WTC11 (cell line): ENCODE measurements at regions not wholly inside any gene's neighbourhood (a gene's known extent, or its start where the extent isn't known, plus 50 kb on each side); places are given as distances from the start of the nearest gene placed in this dataset.

Experiments
- ATAC-seq: fragments of 200-7000 bp; cut with Tn5 transposase; 2 replicates; pipeline ENCODE4 v1.10.0; 2021; ENCODE audit warnings: mild to moderate bottlenecking, moderate library complexity
- CTCF ChIA-PET: fragments of 300-600 bp; sonication (Branson Sonifier 250); formaldehyde crosslinking; loops from one replicate; lab custom pipeline; 2021; ENCODE audit warnings: antibody characterized with exemption; lab: Charles Lee
- POLR2A ChIA-PET: fragments of 350-600 bp; sonication (Branson Sonifier 250); formaldehyde crosslinking; loops from one replicate; lab custom pipeline; 2021; ENCODE audit warnings: antibody characterized with exemption; lab: Charles Lee
- DNase-seq: peaks from one replicate; pipeline ENCODE4 v3.0.0; 2021; ENCODE audit warnings: low spot score
- H3K27ac Mint-ChIP-seq: 2 replicates; pipeline ENCODE4 v1.8.0; 2021; ENCODE audit warnings: mixed read lengths
- H3K27me3 Mint-ChIP-seq: 2 replicates; pipeline ENCODE4 v1.8.0; 2021; ENCODE audit warnings: low read depth, mild to moderate bottlenecking, moderate library complexity, mixed read lengths
- H3K36me3 Mint-ChIP-seq: 2 replicates; pipeline ENCODE4 v1.8.0; 2021; ENCODE audit warnings: mixed read lengths
- H3K4me1 Mint-ChIP-seq: 2 replicates; pipeline ENCODE4 v1.8.0; 2022; ENCODE audit warnings: mixed read lengths
- H3K4me3 Mint-ChIP-seq: 2 replicates; pipeline ENCODE4 v1.8.0; 2021; ENCODE audit warnings: mild to moderate bottlenecking, moderate library complexity, mixed read lengths
- H3K9me3 Mint-ChIP-seq: 2 replicates; pipeline ENCODE4 v1.8.0; 2021; ENCODE audit warnings: mixed read lengths
- ATF1 ChIP-seq: sonication (generic); formaldehyde crosslinking; IDR thresholded peaks from 2 replicates; pipeline ENCODE4 v1.8.1; 2023; ENCODE audit warnings: mild to moderate bottlenecking, moderate library complexity, missing genetic modification reagents
- CREM ChIP-seq: sonication (generic); formaldehyde crosslinking; IDR thresholded peaks from 2 replicates; pipeline ENCODE4 v1.8.1; 2022; ENCODE audit warnings: mild to moderate bottlenecking, missing genetic modification reagents, moderate library complexity
- FOXK1 ChIP-seq: sonication (generic); formaldehyde crosslinking; IDR thresholded peaks from 2 replicates; pipeline ENCODE4 v1.8.0; 2022; ENCODE audit warnings: mild to moderate bottlenecking, moderate library complexity, missing genetic modification reagents
- SP1 ChIP-seq: sonication (generic); formaldehyde crosslinking; conservative IDR thresholded peaks from 2 replicates; pipeline ENCODE4 v1.8.1; 2022; ENCODE audit warnings: missing genetic modification reagents
- ZBTB21 ChIP-seq: sonication (generic); formaldehyde crosslinking; IDR thresholded peaks from 2 replicates; pipeline ENCODE4 v1.8.1; 2023; ENCODE audit warnings: mild to moderate bottlenecking, missing genetic modification reagents, borderline replicate concordance
- ZNF219 ChIP-seq: sonication (generic); formaldehyde crosslinking; IDR thresholded peaks from 2 replicates; pipeline ENCODE4 v1.8.0; 2023; ENCODE audit warnings: missing genetic modification reagents, mild to moderate bottlenecking, borderline replicate concordance
- ZNF532 ChIP-seq: fragments of 250-450 bp; sonication (Bioruptor Pico); IDR thresholded peaks from 2 replicates; pipeline ENCODE4 v1.9.0; 2021; ENCODE audit warnings: mild to moderate bottlenecking, borderline replicate concordance
- TF ChIP-seq, protein P1 (sequence below): sonication (generic); formaldehyde crosslinking; IDR thresholded peaks from 2 replicates; pipeline ENCODE4 v1.8.1; 2023; ENCODE audit warnings: mild to moderate bottlenecking, moderate library complexity, missing genetic modification reagents
- TF ChIP-seq, protein P2 (sequence below): sonication (generic); formaldehyde crosslinking; conservative IDR thresholded peaks from 2 replicates; pipeline ENCODE4 v1.8.1; 2023; ENCODE audit warnings: mild to moderate bottlenecking, low read depth, missing genetic modification reagents, moderate library complexity
- TF ChIP-seq, protein P3 (sequence below): sonication (generic); formaldehyde crosslinking; IDR thresholded peaks from 2 replicates; pipeline ENCODE4 v1.8.0; 2022; ENCODE audit warnings: missing genetic modification reagents
- TF ChIP-seq, protein P4 (sequence below): fragments of 250-450 bp; sonication (Bioruptor Pico); IDR thresholded peaks from 2 replicates; pipeline ENCODE4 v1.9.0; 2021; ENCODE audit warnings: mild to moderate bottlenecking

DNA sequence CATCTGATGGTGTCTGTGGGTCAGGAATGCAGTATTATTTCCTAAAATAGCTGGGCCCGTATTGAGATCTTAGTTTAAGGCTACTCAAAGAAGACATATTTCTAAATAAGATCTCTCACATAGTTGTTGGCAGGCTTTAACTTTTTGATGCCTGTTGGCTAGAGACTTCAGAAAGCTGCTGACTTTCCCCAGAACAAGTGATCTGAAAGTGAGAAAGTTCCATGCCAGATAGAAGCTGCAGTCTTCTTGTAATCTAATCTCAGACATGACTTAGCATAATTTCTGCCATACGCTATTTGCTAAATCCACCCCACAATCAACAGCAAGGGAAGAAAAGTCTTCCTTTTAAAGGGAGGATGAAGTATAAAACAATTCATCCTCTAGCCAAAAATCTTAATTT is 867.1 kb downstream of the IGSF11 start (continued):
- TF ChIP-seq, protein P1, sequence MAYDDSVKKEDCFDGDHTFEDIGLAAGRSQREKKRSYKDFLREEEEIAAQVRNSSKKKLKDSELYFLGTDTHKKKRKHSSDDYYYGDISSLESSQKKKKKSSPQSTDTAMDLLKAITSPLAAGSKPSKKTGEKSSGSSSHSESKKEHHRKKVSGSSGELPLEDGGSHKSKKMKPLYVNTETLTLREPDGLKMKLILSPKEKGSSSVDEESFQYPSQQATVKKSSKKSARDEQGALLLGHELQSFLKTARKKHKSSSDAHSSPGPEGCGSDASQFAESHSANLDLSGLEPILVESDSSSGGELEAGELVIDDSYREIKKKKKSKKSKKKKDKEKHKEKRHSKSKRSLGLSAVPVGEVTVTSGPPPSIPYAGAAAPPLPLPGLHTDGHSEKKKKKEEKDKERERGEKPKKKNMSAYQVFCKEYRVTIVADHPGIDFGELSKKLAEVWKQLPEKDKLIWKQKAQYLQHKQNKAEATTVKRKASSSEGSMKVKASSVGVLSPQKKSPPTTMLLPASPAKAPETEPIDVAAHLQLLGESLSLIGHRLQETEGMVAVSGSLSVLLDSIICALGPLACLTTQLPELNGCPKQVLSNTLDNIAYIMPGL (CRISPR knock-in tag): no peak
- TF ChIP-seq FOXK1 (CRISPR knock-in tag): no peak
- TF ChIP-seq, protein P2, sequence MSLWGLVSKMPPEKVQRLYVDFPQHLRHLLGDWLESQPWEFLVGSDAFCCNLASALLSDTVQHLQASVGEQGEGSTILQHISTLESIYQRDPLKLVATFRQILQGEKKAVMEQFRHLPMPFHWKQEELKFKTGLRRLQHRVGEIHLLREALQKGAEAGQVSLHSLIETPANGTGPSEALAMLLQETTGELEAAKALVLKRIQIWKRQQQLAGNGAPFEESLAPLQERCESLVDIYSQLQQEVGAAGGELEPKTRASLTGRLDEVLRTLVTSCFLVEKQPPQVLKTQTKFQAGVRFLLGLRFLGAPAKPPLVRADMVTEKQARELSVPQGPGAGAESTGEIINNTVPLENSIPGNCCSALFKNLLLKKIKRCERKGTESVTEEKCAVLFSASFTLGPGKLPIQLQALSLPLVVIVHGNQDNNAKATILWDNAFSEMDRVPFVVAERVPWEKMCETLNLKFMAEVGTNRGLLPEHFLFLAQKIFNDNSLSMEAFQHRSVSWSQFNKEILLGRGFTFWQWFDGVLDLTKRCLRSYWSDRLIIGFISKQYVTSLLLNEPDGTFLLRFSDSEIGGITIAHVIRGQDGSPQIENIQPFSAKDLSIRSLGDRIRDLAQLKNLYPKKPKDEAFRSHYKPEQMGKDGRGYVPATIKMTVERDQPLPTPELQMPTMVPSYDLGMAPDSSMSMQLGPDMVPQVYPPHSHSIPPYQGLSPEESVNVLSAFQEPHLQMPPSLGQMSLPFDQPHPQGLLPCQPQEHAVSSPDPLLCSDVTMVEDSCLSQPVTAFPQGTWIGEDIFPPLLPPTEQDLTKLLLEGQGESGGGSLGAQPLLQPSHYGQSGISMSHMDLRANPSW (CRISPR knock-in tag): no peak
- TF ChIP-seq, protein P3, sequence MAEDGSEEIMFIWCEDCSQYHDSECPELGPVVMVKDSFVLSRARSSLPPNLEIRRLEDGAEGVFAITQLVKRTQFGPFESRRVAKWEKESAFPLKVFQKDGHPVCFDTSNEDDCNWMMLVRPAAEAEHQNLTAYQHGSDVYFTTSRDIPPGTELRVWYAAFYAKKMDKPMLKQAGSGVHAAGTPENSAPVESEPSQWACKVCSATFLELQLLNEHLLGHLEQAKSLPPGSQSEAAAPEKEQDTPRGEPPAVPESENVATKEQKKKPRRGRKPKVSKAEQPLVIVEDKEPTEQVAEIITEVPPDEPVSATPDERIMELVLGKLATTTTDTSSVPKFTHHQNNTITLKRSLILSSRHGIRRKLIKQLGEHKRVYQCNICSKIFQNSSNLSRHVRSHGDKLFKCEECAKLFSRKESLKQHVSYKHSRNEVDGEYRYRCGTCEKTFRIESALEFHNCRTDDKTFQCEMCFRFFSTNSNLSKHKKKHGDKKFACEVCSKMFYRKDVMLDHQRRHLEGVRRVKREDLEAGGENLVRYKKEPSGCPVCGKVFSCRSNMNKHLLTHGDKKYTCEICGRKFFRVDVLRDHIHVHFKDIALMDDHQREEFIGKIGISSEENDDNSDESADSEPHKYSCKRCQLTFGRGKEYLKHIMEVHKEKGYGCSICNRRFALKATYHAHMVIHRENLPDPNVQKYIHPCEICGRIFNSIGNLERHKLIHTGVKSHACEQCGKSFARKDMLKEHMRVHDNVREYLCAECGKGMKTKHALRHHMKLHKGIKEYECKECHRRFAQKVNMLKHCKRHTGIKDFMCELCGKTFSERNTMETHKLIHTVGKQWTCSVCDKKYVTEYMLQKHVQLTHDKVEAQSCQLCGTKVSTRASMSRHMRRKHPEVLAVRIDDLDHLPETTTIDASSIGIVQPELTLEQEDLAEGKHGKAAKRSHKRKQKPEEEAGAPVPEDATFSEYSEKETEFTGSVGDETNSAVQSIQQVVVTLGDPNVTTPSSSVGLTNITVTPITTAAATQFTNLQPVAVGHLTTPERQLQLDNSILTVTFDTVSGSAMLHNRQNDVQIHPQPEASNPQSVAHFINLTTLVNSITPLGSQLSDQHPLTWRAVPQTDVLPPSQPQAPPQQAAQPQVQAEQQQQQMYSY: no peak
- TF ChIP-seq, all 79 proteins: peak for 0

DNA sequence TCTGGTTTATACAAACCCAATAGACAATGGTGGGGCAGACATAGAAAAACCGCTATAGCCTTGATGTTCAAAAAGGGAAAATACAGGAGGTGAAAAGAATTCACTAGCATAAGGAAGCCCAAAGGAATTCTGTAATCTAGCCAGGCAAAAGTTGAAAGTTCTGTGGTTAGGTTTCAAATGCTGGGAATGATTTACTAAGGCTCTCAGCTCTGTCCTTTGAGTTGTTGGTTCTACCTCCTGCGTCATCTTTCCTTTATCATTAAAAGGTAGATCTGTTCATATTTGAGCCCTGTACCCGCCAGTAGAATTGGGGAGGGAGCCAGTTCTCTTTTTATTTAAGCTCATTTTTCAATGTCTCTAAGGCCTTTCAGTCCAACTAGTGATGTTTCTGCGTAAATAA is 866.5 kb downstream of the IGSF11 start:
- ATAC-seq: no peak
- TF ChIP-seq ATF1 (CRISPR knock-in tag) (no peak), ZBTB21 (CRISPR knock-in tag) (no peak), ZNF219 (CRISPR knock-in tag) (no peak), SP1 (CRISPR knock-in tag) (no peak), CREM (CRISPR knock-in tag) (no peak), ZNF532 (CRISPR knock-in tag) (no peak)
- TF ChIP-seq, protein P4, sequence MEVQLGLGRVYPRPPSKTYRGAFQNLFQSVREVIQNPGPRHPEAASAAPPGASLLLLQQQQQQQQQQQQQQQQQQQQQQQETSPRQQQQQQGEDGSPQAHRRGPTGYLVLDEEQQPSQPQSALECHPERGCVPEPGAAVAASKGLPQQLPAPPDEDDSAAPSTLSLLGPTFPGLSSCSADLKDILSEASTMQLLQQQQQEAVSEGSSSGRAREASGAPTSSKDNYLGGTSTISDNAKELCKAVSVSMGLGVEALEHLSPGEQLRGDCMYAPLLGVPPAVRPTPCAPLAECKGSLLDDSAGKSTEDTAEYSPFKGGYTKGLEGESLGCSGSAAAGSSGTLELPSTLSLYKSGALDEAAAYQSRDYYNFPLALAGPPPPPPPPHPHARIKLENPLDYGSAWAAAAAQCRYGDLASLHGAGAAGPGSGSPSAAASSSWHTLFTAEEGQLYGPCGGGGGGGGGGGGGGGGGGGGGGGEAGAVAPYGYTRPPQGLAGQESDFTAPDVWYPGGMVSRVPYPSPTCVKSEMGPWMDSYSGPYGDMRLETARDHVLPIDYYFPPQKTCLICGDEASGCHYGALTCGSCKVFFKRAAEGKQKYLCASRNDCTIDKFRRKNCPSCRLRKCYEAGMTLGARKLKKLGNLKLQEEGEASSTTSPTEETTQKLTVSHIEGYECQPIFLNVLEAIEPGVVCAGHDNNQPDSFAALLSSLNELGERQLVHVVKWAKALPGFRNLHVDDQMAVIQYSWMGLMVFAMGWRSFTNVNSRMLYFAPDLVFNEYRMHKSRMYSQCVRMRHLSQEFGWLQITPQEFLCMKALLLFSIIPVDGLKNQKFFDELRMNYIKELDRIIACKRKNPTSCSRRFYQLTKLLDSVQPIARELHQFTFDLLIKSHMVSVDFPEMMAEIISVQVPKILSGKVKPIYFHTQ: no peak
- ChIA-PET POLR2A (no interaction called here), CTCF (interaction anchor here (1.5 kb wide), 1 partner anchor 469 kb away, joined by 3 read pairs; no protein-coding TSS in a partner anchor)
- Mint-ChIP-seq H3K36me3 (peaks cover 19% of the 10 kb centered on the region), H3K4me3 (no peak overlapping the region), H3K9me3 (peaks cover 28% of the 10 kb centered on the region), H3K27ac (no peak overlapping the region), H3K4me1 (peaks cover 13% of the 10 kb centered on the region), H3K27me3 (no peaks in the 10 kb centered on the region)
- DNase-seq: no peak
